ENCODE measurements at regions not wholly inside any gene's neighbourhood (a gene's known extent, or its start where the extent isn't known, plus 50 kb on each side); places are given as distances from the start of the nearest gene placed in this dataset.

DNA sequence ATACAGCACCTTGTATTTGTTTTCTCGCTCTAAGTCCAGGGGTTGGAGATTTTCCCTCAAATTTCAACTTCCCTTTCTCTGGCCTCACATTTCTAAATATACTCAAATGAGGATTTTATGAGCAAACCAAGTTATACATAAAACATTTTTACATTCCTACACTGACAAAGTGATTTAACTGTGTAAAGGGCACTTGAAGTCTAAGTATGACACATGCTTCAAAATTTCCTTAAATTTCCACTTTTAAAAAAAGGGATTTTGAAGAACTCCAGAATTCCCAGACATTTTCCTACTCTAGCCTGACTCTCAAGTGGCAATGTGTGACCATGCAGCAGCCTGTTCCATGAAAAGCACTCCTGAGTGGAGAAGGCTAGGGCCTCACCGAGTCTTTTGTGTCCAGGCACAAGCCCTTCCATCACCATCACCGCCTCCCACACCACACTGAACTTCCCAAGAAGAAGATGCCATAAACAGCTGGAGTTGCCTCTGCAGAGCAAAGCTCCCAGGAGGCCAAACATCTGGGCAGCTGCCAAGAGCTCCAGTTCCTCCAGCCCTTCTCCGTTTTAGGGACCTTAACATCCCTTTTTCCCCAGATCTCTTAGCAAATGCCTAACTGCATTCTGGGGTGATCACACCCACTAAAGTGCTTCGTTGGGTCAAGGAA is 68.9 kb downstream of the NCR2 start:
- DNase-seq (ENCODE audit: low read depth in 3 of 3): no peak

DNA sequence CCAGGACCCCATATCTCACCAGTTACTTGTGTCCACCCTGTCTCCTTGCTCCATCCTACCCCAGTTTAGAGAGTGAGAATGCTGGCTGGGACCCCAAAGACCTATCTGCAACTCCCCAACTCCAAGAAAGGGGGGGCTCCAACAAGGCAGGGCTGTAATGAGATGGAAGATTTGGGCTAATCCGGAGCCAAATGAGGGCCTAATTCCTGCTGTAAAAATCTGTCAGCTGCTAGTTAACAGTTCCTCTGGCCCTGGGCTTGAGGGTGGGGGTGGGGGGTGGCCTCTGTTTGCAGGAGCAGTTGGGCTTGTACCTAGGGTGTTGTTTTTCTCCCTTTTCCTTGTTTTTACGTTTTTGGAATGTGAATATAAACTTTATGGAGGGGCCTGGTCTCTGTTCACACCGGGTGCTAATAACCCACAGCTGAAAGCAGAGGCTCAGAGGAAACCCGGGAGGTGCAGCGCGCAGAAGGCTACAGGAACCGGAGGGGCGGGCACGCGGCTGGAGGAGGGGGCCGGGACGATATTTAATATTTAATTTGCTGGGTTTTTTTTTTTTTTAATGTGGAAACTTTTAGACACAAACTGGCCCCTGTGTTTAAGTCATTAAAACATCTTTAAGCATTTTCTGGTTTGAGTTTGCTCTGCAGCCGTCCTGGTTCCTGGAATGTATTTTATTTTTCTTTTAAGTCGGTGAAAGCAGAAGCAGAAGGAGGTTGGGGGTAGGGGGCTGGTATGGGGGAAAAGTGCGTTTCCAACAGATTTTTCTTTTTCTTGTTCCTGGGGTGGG is 70.7 kb downstream of the NCR2 start:
- DNase-seq (ENCODE audit: low read depth in 3 of 3): no peak

DNA sequence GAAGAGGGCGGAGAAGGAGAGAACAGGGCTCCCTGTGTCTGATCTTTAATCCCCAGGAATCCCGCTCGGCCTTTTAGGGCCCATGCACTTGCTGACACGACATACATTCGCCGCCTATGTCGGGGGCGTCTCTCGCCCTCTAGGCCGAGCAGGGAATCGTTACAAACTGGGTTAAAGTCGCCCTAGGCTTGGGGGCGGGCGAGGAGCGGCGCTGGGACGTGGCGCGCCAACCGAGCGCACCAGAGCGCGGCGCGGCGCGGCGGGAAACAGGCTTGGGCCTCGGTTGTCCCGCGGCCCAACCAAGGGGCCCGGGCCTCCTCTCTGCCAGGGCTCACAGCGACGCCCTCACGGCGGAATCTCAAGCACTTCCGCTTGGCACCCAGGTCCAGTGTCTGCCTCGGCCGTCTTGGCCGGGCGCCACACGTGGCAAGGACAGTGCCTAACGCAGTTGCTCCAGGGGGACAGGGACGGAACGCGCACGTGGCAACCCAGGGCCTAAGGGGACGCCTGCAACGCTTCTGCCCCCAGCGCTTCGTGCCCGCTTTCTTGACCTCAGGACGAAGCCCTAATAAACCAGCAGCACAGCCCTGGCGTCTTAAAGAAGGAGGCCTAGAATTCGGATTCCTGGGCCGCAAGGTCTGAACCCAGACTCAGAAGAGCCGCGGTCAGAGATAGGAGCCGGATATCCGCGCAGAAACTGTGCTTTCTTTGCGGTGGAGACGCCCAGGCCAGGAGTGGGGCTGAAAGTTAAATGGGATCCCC is 71.5 kb downstream of the NCR2 start:
- no peak for DNase-seq (ENCODE audit: low read depth in 3 of 3)

DNA sequence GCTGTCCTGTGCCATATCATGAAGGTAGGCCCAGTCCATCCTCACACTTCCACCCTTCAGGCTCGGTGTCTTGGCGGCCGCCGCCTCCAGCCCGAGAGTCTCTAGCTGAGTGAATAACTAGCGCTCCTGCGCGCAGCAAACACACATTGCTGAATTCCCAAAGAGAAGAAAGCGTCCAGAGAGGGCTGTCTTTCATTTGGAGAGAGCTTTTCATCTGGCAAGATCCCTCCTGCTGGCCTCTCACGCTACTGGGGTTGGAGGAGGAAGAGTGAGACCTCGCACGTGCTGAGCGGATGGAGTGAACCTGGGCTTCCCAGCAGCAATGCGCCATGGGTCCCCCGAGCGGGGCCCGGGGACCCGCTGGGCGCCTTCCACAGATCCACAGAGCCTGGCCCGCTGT is 73.2 kb downstream of the NCR2 start:
- no peak for DNase-seq (ENCODE audit: low read depth in 3 of 3)

DNA sequence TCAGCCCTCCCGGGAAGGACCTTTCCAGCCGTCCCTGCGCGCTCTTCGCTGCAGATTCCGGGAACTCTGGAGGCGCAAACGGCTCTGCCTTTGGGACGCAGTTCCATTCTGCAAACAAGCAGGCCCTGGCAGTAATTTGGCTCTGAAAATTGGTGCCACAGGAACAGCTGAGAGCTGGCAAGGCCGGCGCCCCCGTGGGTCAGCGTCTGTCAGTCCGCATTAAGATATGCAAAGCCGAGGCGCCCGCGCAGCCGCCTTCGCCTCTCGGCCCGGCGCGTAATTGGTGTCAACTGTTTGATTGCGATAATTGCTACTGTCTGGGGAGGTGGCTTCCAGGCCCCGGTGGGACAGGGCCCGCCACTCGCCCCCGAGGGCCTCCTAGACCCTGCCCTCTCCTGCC is 73.6 kb downstream of the NCR2 start:
- DNase-seq (ENCODE audit: low read depth in 3 of 3): no peak

DNA sequence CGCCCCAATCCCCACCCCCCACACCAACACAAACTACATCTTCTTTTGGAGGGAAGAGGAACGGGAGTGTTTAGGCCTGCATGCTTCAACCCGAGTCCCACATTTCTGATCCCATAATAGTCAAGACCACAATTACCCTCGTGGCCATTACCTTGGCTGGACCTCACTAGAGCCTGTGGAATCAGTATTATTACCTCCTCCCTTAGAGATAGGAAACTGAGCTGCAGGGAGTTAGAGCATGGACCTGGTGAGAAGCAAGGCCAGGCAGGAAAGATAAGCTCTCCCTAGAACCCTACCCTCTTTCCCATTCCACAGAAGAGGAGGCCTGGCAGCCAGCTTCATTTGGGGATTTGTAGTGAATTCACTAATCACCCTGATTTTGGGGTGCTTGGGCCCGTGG is 74.1 kb downstream of the NCR2 start:
- no peak for DNase-seq (ENCODE audit: low read depth in 3 of 3)

DNA sequence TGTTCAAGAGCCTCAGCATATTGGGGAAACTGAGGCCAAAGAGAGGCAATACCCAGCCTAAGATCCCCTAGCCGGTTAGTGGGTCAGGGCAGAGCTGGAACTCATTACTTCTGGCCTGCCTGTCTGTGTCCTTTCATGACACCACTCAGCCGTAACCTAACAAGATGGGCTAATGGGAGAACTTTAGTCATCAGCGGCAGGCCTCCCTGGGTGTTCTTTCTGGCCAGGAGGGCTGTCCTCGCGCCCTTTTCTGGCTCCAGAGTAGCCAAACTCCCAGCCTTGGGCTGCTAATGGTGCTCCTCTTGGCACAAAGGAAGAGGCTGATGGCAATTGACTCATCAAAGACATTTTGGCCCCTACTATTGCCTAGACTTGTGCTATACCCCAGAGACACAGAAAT is 76.6 kb downstream of the NCR2 start:
- no peak for DNase-seq (ENCODE audit: low read depth in 3 of 3)

DNA sequence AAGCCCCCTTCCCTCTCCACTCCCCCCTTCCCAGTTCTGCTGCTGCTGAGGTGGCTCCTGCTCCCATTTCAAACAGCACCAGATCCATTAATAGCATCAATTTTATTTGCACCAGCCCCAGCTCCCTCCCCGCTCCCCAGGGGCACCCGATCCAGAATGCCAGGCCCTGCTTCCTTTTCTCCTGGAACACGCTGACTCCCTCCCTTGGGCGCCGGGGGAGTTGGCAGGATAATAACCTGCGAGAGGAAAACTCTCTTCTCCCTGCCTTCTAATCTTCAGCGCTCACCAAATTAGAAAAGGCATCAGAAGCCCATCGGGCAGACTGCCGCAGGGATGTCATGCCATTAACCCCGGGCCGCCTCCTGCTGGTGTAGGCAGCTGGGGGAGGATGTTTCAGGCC is 77.8 kb downstream of the NCR2 start:
- no peak for DNase-seq (ENCODE audit: low read depth in 3 of 3)

DNA sequence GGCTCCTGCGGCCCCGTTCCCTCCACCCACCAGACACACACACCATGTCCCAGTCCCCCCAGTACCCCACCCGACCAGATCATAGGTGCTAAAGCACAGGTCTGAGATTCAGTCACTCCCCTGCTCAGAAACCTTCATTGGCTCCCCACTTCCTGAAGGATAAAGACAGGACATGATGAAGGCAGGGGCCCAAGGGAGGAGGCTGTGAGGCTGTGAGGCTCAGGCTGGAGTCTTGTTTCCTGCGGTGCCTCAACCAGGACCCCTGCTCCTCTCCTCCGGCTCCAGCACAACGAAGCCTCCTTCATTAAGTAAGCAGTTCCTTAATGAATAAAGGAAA is 81.1 kb downstream of the NCR2 start:
- DNase-seq (ENCODE audit: low read depth in 3 of 3): no peak

DNA sequence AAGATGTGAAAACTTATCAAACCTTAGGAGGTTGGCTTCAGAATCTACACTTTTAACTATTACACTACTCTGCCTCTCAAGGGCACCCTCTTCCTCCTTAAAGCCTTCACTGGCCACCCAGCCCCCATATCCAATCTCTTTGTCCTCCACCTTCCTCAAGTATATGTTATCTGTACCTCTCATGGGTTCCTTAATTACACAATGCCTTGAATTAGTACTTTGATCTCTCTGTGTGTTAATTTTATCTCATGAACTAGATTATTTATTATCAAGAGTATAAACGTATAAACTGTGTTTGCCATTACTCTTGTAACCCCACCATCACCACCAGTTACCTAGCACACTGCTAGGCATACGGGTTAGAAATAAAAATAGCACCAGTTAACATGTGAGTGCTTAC is 83.3 kb downstream of the NCR2 start:
- DNase-seq (ENCODE audit: low read depth in 3 of 3): no peak

DNA sequence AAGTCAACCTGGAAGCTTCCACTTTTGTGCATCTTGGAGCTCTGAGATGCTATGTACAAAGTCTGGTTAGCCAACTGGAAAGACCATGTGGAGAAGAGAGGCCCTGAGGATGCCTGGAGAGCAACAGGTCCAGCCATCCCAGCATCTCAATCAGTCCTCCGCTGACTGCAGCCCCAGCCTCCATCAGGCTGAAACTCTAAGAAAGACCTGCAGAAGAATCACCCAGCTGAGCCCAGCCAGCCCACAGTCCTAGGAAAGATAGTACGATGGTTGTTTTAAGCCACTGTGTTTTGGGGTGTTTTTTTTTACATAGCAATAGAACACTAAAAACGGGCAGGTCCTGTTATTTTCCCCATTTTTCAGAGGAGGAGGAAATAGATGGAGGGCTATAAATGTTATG is 84.0 kb downstream of the NCR2 start:
- no peak for DNase-seq (ENCODE audit: low read depth in 3 of 3)

DNA sequence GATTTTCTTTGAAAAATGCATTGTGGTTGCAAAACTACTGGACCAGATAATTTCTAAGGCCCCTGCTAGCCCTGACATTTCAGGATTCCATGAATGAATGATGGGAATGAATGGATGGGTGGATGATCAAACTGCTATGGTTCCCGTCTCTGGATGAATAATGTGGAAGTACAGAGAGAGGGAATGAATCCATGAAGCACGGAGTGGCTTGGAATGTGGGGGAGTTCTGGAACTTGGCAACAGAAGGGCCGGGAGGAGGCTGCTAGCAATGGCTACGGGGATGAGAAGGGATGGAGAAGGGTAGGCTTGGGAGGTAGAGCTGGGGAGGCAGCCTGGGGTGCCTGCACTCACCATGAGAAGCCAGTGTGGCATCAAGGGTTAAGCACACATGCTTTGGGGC is 84.8 kb downstream of the NCR2 start:
- DNase-seq (ENCODE audit: low read depth in 3 of 3): no peak

DNA sequence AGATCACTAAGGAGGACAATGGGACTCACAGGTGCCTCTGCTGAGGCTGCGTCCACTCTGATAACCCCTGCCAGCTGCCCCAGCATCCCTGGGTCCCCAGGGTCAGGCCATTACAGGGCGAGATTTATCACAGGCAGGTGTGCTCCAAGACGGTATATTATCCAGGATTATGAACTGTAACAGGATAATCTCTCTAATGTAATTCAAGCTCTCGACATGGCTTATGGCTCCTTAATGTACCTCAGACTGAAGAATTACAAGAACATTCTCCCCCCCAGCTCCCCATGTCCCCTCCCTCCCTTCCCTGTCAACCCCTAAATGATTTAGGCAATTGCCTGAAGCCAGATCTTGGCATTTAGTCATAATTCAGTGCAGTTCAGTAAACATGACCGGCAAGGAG is 86.8 kb downstream of the NCR2 start:
- no peak for DNase-seq (ENCODE audit: low read depth in 3 of 3)

DNA sequence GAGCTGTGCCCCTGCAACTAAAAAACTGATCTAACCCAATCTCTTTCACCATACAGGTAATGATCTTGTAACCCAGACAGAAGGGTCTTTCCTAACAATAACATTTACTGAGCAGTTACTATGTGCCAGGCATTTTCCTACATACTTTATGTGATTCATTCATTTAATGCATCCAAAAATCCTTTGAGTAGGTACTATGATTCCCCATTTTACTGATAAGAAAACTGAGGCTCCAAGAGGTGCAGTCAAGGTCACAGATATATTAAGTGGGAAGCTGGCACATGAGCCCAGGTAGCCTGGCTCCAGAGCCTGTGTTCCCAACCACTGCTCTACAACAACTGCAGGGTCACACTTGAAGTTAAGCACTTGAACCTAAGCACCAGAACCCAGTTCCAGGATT is 87.6 kb downstream of the NCR2 start:
- DNase-seq (ENCODE audit: low read depth in 3 of 3): no peak

DNA sequence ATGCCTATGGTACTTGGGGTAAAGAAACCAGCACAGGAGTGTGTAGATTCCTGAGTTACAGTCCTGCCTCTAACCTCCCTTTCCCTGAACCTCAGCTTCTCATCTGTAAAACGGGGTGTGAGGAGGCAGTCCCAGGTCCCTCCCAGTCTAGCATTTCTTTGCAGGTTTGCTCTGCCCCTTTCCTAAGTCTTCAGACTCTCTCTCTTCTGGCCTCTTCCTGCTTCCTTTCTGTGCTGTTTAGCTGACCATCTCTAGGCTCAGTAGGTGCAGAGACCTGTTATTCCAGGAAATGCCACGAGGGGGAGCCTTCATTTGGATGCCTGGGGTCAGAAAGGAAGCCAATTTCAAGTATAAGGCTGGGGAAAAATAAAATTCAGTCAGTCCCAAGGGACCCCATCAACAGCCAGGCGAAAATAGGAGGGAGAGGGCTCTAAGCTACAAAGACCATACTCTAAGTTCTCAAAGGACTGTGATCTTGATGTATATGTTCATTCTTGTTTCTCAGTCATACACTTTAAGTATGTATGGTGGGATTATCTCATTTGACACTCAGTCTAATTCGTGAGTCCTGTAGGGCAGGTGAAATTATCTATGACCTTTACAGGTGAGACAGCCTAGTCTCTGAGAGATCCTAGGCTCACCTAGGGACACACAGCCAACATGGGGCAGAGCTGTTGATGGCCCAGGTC is 89.1 kb downstream of the NCR2 start:
- peak; percentile 55 to 74 (median 62) for DNase-seq (ENCODE audit: low read depth in 3 of 3)

DNA sequence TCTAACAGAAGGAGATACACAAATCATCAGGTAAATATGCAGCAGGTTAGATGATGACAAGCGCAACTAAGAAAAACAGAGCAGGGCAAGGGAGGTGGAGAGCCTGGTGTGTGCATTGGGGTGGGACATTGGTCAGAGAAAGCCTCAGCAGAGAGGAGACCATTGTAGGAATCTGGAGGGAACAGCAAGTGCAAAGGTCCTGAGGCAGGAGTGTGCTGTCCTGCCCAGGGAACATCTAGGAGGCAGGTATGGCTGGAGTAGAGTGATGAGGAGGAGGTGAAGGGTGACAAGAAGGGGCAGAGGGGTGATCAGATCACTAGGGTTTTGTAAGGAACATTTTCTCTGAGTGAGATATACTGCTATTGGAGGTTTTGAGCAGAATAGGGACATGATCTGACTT is 90.1 kb downstream of the NCR2 start:
- no peak for DNase-seq (ENCODE audit: low read depth in 3 of 3)

DNA sequence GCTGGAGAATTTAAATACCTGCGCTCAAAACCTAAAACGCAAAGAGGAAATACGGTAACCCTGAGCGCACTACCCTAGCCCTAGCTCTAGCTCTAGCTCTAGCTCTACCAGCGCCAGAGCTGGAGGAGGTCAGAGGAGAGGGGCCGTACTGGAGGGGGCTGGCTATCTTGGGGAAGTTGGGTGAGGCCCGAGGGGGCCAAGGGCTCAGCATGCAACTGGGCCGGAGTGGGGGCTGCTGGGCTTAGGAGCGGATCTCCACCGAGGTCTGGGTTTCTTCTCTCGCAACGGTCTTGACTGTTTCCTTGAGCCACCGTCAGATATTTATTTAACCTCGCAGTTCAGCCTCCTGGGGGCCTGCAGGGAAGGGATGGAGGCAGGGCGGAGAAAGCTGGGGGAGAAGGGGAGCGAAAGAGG is 91.0 kb downstream of the NCR2 start:
- DNase-seq (ENCODE audit: low read depth in 3 of 3): no peak

DNA sequence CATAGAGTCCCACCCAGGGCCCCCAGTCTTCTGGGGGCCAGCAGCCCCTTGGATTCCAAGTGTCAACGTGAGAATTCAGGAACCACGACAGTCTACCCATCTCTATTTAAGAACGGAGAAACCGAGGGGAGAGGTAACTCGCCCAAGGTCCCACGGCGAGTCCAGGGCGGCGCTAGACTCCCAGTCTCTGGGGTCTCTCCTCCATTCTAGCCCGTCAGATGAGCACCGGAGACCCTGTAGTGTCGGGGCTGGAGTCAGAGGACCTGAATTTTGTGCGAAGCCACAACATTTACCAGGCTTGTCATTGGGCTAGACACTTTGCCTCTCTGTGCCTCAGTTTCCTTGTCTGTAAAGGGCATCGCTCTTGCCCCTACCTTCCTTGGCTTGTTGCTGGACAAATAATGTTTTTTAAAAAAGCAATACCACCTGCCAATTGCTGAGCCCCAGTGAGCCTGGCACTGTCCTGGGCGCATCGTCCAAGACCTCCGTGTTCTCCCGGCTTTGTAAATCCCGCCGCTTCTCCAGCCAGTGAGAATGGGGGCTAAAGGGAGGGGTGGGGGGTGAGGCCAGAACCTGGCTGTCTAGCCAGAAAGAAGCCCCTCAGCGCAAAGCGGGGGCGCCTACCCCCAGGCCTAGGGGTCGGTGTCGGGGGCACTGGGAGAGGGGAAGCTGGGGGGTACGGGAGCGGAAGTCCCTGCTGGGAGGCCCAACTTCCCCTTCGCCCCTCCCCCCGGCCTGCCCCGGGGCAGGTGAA is 91.7 kb downstream of the NCR2 start:
- DNase-seq (ENCODE audit: low read depth in 3 of 3): no peak

DNA sequence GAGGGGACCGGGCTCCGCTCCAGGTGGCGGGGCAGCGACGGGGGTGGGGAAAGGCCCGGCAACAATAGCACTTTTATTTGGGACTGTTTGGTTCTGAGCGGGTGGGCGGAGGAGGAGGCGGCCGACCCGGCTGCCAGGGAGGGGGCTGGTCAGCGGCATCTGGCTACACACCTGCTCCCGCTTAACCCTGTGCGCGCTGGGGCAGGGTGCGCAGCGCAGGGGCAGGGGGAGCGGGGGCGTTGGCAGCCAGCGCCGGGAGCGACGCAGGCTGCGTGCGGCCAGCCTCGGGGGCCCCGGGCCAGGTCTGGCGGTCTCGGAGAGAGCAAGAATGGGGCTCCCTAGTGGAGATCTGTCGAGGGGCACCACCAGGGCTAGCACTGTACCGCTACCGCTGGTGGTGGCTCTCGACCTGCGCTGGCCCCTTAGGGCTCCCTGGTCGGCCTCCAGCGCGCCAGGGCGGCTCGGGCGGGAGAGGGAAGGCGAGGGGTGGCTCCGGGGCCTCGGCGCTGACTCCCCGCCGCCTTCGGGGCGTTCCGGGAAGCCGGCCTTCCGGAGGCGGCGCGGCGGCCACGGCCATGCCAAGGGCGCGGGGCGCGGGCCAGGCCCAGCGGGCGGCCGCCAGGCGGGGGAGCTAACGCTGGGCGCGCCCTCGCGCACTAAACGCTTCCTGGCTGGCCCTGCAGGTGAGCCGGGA is 92.4 kb downstream of the NCR2 start:
- peak in 2 of 3 experiments; percentile 3 to 13 for DNase-seq (ENCODE audit: low read depth in 3 of 3)

DNA sequence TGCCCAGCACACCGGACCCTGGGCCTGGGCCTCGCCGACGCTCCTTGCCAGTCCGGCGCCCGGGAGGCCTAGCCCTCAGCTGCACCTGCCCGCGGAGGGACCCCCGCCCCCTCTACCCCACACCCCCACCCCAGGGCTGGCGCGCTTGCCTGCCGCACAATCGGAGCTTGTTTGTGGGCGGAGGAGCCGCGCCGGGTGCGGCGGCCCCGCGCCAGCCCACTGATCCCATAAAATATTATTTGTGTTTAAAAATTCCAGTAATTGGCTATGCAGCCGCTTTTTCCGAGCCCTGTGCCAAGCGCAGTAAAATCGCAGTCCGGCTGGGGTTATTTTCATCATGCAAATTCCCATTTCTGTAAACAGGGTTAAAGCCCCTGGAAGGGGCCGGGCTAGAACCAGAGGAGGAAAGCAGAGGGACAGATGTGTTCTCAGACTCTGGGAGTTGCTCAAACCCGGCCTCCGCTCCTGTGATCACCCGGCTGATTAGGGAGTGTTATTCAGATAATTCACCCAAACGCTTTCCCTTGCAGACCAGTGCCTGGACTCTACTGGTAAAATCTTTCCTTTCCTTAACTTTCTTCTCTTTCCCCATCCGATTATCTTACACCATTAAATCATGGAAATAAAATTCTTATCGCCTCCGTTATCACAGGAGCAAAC is 93.1 kb downstream of the NCR2 start:
- DNase-seq (ENCODE audit: low read depth in 3 of 3): no peak

Data from stimulated activated CD4-positive, alpha-beta T cell treated with anti-CD3 and anti-CD28 coated beads, TNF-alpha, amount 100 ng/mL, for 4 hours (primary cell).